Osteoblast (primary cell): ENCODE measurements at regions not wholly inside any gene's neighbourhood (a gene's known extent, or its start where the extent isn't known, plus 50 kb on each side); places are given as distances from the start of the nearest gene placed in this dataset.

Experiments
- DNase-seq: peaks from one replicate; pipeline ENCODE4 v3.0.0; 2011; ENCODE audit warnings: low spot score, mixed read lengths; ENCODE audit not compliant: insufficient read length; ENCODE audit errors: missing footprints
- H2AFZ ChIP-seq: 2 replicates; pipeline ENCODE4 v1.6.0; 2011; ENCODE audit warnings: mild to moderate bottlenecking, low read length
- H3K27ac ChIP-seq: 2 replicates; pipeline ENCODE4 v1.5.1; 2011; ENCODE audit warnings: mild to moderate bottlenecking, low read depth, low read length, moderate library complexity
- H3K27me3 ChIP-seq: 2 replicates; pipeline ENCODE4 v1.6.0; 2012; ENCODE audit warnings: mild to moderate bottlenecking, control low read depth, inconsistent platforms, low read length, moderate library complexity; ENCODE audit not compliant: insufficient read depth
- H3K36me3 ChIP-seq: 2 replicates; pipeline ENCODE4 v1.5.1; 2011; ENCODE audit warnings: mild to moderate bottlenecking, low read length, control low read depth, moderate library complexity; ENCODE audit not compliant: insufficient read depth
- H3K4me1 ChIP-seq: 2 replicates; pipeline ENCODE4 v1.5.1; 2011; ENCODE audit warnings: mild to moderate bottlenecking, low read length, control low read depth, moderate library complexity; ENCODE audit not compliant: insufficient read depth
- H3K4me2 ChIP-seq: 2 replicates; pipeline ENCODE4 v1.6.0; 2011; ENCODE audit warnings: mild to moderate bottlenecking, low read length; ENCODE audit not compliant: insufficient read depth
- H3K4me3 ChIP-seq: fragments of 200-600 bp; sonication (generic); 3 replicates; pipeline ENCODE4 v1.5.1; 2012; ENCODE audit warnings: mild to moderate bottlenecking, low read length, inconsistent platforms; ENCODE audit not compliant: insufficient read depth
- H3K79me2 ChIP-seq: 2 replicates; pipeline ENCODE4 v1.6.0; 2012; ENCODE audit warnings: mild to moderate bottlenecking, low read length, control low read depth, inconsistent platforms; ENCODE audit not compliant: insufficient read depth
- H3K9me3 ChIP-seq: 2 replicates; pipeline ENCODE4 v1.5.1; 2011; ENCODE audit warnings: low read depth, low read length, control low read depth
- H4K20me1 ChIP-seq: 2 replicates; pipeline ENCODE4 v1.6.0; 2012; ENCODE audit warnings: mild to moderate bottlenecking, low read length, control low read depth; ENCODE audit not compliant: insufficient read depth
- TF ChIP-seq, protein P1 (sequence below): IDR thresholded peaks from 2 replicates; pipeline ENCODE4 v1.5.1; 2011; ENCODE audit warnings: mild to moderate bottlenecking, low read depth, low read length, moderate library complexity; ENCODE audit errors: extremely low read depth

DNA sequence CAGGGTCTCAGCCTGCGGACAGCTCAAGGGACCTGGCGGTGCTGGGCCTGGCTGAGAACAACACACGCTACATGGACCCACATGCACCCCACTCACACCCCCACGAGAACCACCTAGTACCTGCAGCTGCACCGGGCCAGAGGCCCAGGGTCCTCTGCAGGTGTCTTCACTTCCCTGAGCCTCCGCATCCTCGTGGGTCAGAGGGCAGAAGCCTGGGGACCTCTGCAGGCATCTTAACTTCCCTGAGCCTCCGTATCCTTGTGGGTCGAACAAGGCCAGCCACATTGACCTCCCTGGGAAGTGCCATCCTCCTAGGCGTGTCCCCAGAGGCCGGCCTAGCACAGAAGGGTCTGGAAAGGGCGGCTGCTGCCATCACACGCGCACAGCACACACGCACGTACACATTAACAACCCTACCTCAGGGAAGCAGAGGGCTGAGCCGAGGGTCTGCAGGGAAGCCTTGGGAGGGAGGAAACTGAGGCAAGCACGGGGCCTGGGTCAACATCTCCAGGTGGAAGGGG lies 62.5 kb upstream of the HPCAL1 start:
- no peak overlapping the region for H3K4me2 ChIP-seq
- no peaks in the 10 kb centered on the region for H3K36me3 ChIP-seq
- no peaks in the 10 kb centered on the region for H3K9me3 ChIP-seq
- H3K27me3 ChIP-seq: peaks cover 5% of the 10 kb centered on the region
- no peaks in the 10 kb centered on the region for H3K79me2 ChIP-seq
- no peaks in the 10 kb centered on the region for H4K20me1 ChIP-seq
- TF ChIP-seq, protein P1, sequence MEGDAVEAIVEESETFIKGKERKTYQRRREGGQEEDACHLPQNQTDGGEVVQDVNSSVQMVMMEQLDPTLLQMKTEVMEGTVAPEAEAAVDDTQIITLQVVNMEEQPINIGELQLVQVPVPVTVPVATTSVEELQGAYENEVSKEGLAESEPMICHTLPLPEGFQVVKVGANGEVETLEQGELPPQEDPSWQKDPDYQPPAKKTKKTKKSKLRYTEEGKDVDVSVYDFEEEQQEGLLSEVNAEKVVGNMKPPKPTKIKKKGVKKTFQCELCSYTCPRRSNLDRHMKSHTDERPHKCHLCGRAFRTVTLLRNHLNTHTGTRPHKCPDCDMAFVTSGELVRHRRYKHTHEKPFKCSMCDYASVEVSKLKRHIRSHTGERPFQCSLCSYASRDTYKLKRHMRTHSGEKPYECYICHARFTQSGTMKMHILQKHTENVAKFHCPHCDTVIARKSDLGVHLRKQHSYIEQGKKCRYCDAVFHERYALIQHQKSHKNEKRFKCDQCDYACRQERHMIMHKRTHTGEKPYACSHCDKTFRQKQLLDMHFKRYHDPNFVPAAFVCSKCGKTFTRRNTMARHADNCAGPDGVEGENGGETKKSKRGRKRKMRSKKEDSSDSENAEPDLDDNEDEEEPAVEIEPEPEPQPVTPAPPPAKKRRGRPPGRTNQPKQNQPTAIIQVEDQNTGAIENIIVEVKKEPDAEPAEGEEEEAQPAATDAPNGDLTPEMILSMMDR: no peak
- H3K27ac ChIP-seq: no peak overlapping the region
- H3K4me1 ChIP-seq: peaks cover 2% of the 10 kb centered on the region
- no peak overlapping the region for H2AFZ ChIP-seq
- H3K4me3 ChIP-seq: no peak overlapping the region
- DNase-seq: peak; percentile 50

DNA sequence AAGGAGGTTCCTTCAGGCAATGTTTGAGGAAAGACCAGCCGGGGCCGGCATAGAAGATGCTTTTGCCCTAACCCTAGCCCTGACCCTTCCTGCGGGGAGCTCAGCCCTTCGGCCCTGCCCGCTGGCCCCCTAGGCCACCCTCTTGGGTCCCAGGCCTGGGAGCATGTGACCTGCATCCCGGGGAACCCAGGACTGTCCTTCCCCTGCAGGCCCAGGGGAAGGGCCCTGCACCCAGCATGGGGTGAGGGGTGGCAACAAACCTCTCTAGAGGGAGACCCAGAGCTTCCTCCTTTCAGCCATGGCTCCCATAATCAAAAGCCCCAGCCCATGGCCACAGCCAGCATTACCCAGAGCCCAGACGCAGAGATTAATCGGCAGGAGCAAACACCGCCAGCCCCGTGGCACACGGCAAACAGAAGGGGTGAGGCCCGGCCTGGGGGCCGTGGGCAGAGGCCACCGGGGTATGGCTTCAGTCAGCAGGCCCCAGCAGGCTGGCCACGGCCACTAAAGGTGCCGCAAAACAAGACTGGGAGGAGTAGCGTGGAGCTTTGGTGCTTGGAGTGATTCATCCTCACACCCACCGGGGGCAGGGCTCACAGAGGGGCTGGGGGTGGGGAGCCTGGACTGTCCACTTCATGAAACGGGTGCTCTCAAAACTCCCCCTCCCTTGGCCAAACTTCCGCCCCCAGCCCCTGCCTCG lies 61.6 kb upstream of the HPCAL1 start:
- H3K4me2 ChIP-seq: no peak overlapping the region
- H3K27me3 ChIP-seq: peaks cover 6% of the 10 kb centered on the region
- H2AFZ ChIP-seq: no peak overlapping the region
- no peak overlapping the region for H3K27ac ChIP-seq
- no peaks in the 10 kb centered on the region for H3K9me3 ChIP-seq
- H3K4me3 ChIP-seq: no peak overlapping the region
- no peaks in the 10 kb centered on the region for H3K79me2 ChIP-seq
- peak; percentile 73 for DNase-seq
- no peaks in the 10 kb centered on the region for H3K4me1 ChIP-seq
- TF ChIP-seq, protein P1: no peak
- no peaks in the 10 kb centered on the region for H3K36me3 ChIP-seq
- no peaks in the 10 kb centered on the region for H4K20me1 ChIP-seq

DNA sequence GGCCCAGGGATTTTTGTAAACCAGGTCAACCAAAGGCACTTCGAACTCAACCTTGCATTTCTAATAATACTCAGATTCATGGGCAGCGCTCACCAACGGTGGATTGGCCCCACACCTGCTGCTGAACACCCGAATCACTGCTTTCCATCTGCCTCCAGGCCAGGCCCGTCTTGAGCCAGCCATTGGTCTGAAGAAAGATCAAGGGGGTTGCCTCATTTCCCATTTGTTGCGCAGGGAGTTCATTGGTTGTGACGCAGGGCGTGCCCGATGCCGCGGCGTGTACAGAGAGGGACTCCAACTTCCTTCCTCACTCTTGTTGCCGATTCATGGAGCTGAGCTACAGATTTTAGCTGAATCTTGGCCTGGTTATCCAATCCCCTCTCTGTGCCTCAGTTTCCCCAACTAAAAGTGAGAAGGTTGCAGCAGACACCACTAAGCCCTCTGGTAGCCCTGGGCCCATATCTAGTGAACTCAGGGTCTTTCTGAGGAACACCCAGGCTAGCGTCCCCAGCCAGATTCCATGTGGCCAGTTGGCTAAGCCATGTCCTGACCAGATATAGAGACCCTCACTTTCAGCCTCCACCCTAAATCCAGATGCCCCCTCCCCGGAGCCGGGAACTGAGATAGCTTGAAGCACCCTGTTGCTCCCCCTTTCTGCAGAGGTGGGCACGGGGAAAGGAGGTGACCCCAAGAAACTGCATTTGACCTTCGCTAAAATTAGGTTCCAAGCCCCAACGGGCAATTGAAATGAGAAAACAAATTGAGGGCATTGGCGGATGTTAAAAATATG lies 60.9 kb upstream of the HPCAL1 start:
- Histone ChIP-seq H3K36me3 (no peaks in the 10 kb centered on the region), H3K79me2 (no peaks in the 10 kb centered on the region), H2AFZ (no peak overlapping the region), H4K20me1 (no peaks in the 10 kb centered on the region), H3K27ac (no peak overlapping the region), H3K4me1 (no peaks in the 10 kb centered on the region), H3K4me2 (no peak overlapping the region), H3K9me3 (no peaks in the 10 kb centered on the region), H3K4me3 (no peak overlapping the region), H3K27me3 (peaks cover 7% of the 10 kb centered on the region)
- DNase-seq: peak; percentile 50
- TF ChIP-seq, protein P1: no peak

DNA sequence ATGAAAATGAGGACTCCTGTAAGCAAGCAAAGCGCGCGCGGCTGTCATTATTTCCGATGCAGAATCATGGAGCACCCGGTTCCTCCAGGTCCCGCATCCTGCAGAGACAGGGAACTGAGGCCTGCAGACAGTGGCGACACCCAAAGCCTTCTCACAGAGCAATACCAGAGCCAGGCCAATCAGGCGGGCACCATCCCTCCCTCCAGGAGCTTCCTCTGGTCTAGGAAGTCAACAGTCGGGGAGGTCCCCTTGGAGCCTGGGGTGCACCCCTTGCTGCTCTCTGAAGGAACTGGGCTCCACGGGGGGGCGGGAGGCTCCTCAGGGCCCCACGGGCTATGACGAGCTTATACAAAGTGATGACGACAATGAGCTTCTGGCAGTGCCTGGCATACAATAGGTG lies 60.3 kb upstream of the HPCAL1 start:
- no peak overlapping the region for H3K4me2 ChIP-seq
- TF ChIP-seq, protein P1: no peak
- DNase-seq: peak; percentile 49
- no peaks in the 10 kb centered on the region for H3K4me1 ChIP-seq
- H2AFZ ChIP-seq: no peak overlapping the region
- H3K27me3 ChIP-seq: peaks cover 7% of the 10 kb centered on the region
- no peaks in the 10 kb centered on the region for H3K9me3 ChIP-seq
- no peak overlapping the region for H3K4me3 ChIP-seq
- no peaks in the 10 kb centered on the region for H4K20me1 ChIP-seq
- no peaks in the 10 kb centered on the region for H3K36me3 ChIP-seq
- no peaks in the 10 kb centered on the region for H3K79me2 ChIP-seq
- H3K27ac ChIP-seq: no peak overlapping the region
